ENCODE measurements at regions not wholly inside any gene's neighbourhood (a gene's known extent, or its start where the extent isn't known, plus 50 kb on each side); places are given as distances from the start of the nearest gene placed in this dataset.

- H3K4me3 ChIP-seq (ENCODE audit: low read depth, low read length): no peak overlapping the region
- DNase-seq (ENCODE audit: low read depth): no peak
- no peak for TF ChIP-seq CTCF (IDR thresholded peaks at IDR 0.05; ENCODE audit: control insufficient read depth, extremely low read depth, insufficient read depth)
These were observed 223.8 kb downstream of the GLI2 start for GRCh38 chr2:120959426-120959825.

- no peak overlapping the region for H3K4me3 ChIP-seq (ENCODE audit: low read depth, low read length)
- no peak for TF ChIP-seq CTCF (IDR thresholded peaks at IDR 0.05; ENCODE audit: control insufficient read depth, extremely low read depth, insufficient read depth)
- no peak for DNase-seq (ENCODE audit: low read depth)
These were observed 225.2 kb downstream of the GLI2 start for GRCh38 chr2:120960770-120961366.

GRCh38 chr2:120961396-120961795, 225.7 kb downstream of the GLI2 start:
- no peak overlapping the region for H3K4me3 ChIP-seq (ENCODE audit: low read depth, low read length)
- no peak for DNase-seq (ENCODE audit: low read depth)
- TF ChIP-seq CTCF (IDR thresholded peaks at IDR 0.05; ENCODE audit: control insufficient read depth, extremely low read depth, insufficient read depth): no peak

- no peak overlapping the region for H3K4me3 ChIP-seq (ENCODE audit: low read depth, low read length)
- DNase-seq (ENCODE audit: low read depth): no peak
- no peak for TF ChIP-seq CTCF (IDR thresholded peaks at IDR 0.05; ENCODE audit: control insufficient read depth, extremely low read depth, insufficient read depth)
These were observed 228.5 kb downstream of the GLI2 start for GRCh38 chr2:120963997-120964705.

- H3K4me3 ChIP-seq (ENCODE audit: low read depth, low read length): no peak overlapping the region
- no peak for DNase-seq (ENCODE audit: low read depth)
- no peak for TF ChIP-seq CTCF (IDR thresholded peaks at IDR 0.05; ENCODE audit: control insufficient read depth, extremely low read depth, insufficient read depth)
These were observed 229.2 kb downstream of the GLI2 start for GRCh38 chr2:120964819-120965218.

- no peak for TF ChIP-seq CTCF (IDR thresholded peaks at IDR 0.05; ENCODE audit: control insufficient read depth, extremely low read depth, insufficient read depth)
- no peak for DNase-seq (ENCODE audit: low read depth)
- H3K4me3 ChIP-seq (ENCODE audit: low read depth, low read length): no peak overlapping the region
These were observed 231.0 kb downstream of the GLI2 start for GRCh38 chr2:120966510-120967254.

All from LNCaP clone FGC (cell line).